GM23248 (cell line): ENCODE measurements at regions not wholly inside any gene's neighbourhood (a gene's known extent, or its start where the extent isn't known, plus 50 kb on each side); places are given as distances from the start of the nearest gene placed in this dataset.
A peak's percentile ranks its signal among the peaks of the same experiment; 100 is the strongest.
"Not testable (repeated sequence)": the region's sequence is repeated elsewhere in the genome, so short reads cannot be mapped to it uniquely, and the experiment has no call there.

Source experiments
- DNase-seq: peaks from one replicate; pipeline ENCODE4 v3.0.0-alpha.2; 2015
- H2AFZ ChIP-seq: fragments of 200-600 bp; sonication (generic); 2 replicates; pipeline ENCODE4 v1.6.1; 2016; ENCODE audit warnings: antibody characterized with exemption
- H3F3A ChIP-seq: fragments of 200-600 bp; sonication (generic); 2 replicates; pipeline ENCODE4 v1.6.1; 2016; ENCODE audit warnings: mild to moderate bottlenecking, antibody characterized with exemption, mixed run types; ENCODE audit not compliant: insufficient read depth
- H3K27ac ChIP-seq: fragments of 200-600 bp; sonication (generic); 2 replicates; pipeline ENCODE4 v1.5.1; 2016; ENCODE audit warnings: mild to moderate bottlenecking
- H3K27me3 ChIP-seq: fragments of 200-600 bp; sonication (generic); replicated peaks from 2 replicates; pipeline ENCODE4 v1.6.1; 2016; ENCODE audit warnings: mild to moderate bottlenecking; ENCODE audit not compliant: insufficient read depth
- H3K36me3 ChIP-seq: fragments of 200-600 bp; sonication (generic); 2 replicates; pipeline ENCODE4 v1.6.1; 2016; ENCODE audit warnings: low read depth, mild to moderate bottlenecking
- H3K4me1 ChIP-seq: fragments of 200-600 bp; sonication (generic); 2 replicates; pipeline ENCODE4 v1.6.1; 2016; ENCODE audit warnings: mild to moderate bottlenecking; ENCODE audit not compliant: insufficient read depth
- H3K4me2 ChIP-seq: fragments of 200-600 bp; sonication (generic); one replicate; pipeline ENCODE4 v1.6.1; 2016; ENCODE audit warnings: mild to moderate bottlenecking; ENCODE audit not compliant: unreplicated experiment
- H3K4me3 ChIP-seq: fragments of 200-600 bp; sonication (generic); 2 replicates; pipeline ENCODE4 v1.5.1; 2016; ENCODE audit warnings: mild to moderate bottlenecking
- H3K79me2 ChIP-seq: fragments of 200-600 bp; sonication (generic); 2 replicates; pipeline ENCODE4 v1.6.1; 2016; ENCODE audit warnings: mild to moderate bottlenecking; ENCODE audit not compliant: insufficient read depth
- H3K9ac ChIP-seq: fragments of 200-600 bp; sonication (generic); 2 replicates; pipeline ENCODE4 v1.6.1; 2016; ENCODE audit warnings: mild to moderate bottlenecking
- H3K9me2 ChIP-seq: fragments of 200-600 bp; sonication (generic); 2 replicates; pipeline ENCODE4 v1.6.1; 2016; ENCODE audit warnings: mixed run types, mild to moderate bottlenecking, moderate library complexity; ENCODE audit not compliant: insufficient read depth
- H3K9me3 ChIP-seq: fragments of 200-600 bp; sonication (generic); one replicate; pipeline ENCODE4 v1.6.1; 2017; ENCODE audit warnings: low read depth
- H4K20me1 ChIP-seq: fragments of 200-600 bp; sonication (generic); 2 replicates; pipeline ENCODE4 v1.6.0; 2016; ENCODE audit not compliant: insufficient read depth
- EZH2 ChIP-seq: fragments of 200-600 bp; sonication (generic); IDR thresholded peaks from 2 replicates; pipeline ENCODE4 v1.6.1; 2018; ENCODE audit warnings: antibody characterized with exemption, mild to moderate bottlenecking; ENCODE audit not compliant: insufficient read depth, poor library complexity, severe bottlenecking
- EZH2phosphoT487 ChIP-seq: fragments of 200-600 bp; sonication (generic); IDR thresholded peaks from 2 replicates; pipeline ENCODE4 v1.6.1; 2018; ENCODE audit warnings: antibody characterized with exemption, moderate library complexity, mild to moderate bottlenecking, low read depth; ENCODE audit not compliant: insufficient read depth
- WGBS, 2 experiments: methylation state at CpG; one replicate each; pipeline ENCODE4 v1.1.6; 2015 to 2017; ENCODE audit warnings: low lambda C conversion rate in 2 of 2, low coverage in 1 of 2; ENCODE audit errors: missing lambda C conversion rate in 2 of 2; 5-methylcytosine and 5-hydroxymethylcytosine counted together
- in situ Hi-C: fragments of 300-500 bp; cut with MboI; formaldehyde crosslinking; loops from 2 replicates; pipeline ENCODE4 v1.15.0; 2020

DNA sequence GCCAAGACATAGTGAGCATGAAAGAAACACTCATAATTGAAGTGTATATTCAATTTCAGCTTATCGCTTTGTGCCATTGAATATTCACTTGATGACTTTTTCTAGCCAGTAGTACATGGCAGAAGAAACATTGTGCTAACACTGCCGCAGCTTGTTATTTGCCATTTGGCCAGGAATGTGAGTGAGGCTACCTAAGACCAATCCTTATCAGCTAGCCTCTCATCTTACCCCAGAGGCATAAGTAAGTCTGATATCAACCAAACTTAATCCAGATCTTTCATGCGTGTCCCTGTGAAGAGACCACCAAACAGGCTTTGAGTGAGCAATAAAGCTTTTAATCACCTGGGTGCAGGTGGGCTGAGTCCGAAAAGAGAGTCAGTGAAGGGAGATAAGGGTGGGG, 586.0 kb upstream of the MBL2 start:
- Histone ChIP-seq H3K79me2 (no peaks in the 10 kb centered on the region), H3K4me2 (no peak overlapping the region), H4K20me1 (no peaks in the 10 kb centered on the region), H3K36me3 (no peaks in the 10 kb centered on the region), H3K9me2 (no peaks in the 10 kb centered on the region), H3K4me3 (no peak overlapping the region), H3K27ac (no peak overlapping the region), H3K9ac (no peak overlapping the region), H3F3A (no peaks in the 10 kb centered on the region), H2AFZ (no peak overlapping the region), H3K9me3 (no peaks in the 10 kb centered on the region), H3K27me3 (no peaks in the 10 kb centered on the region), H3K4me1 (no peaks in the 10 kb centered on the region; the same call in 1 of the 2 replicates)
- TF ChIP-seq EZH2phosphoT487 (no peak), EZH2 (no peak)
- WGBS, 2 experiments: 65 to 68% methylated on average over 4 of the region's 4 CpGs
- in situ Hi-C loops: no loop called here
- DNase-seq: no peak

GRCh38 chr10:53357587-53357986, 585.0 kb upstream of the MBL2 start:
- H3K9me2 ChIP-seq: no peaks in the 10 kb centered on the region
- H3K27me3 ChIP-seq: no peaks in the 10 kb centered on the region
- no peak for DNase-seq
- no peaks in the 10 kb centered on the region for H3K36me3 ChIP-seq
- no peak overlapping the region for H3K9ac ChIP-seq
- H3K27ac ChIP-seq: no peak overlapping the region
- H3K4me3 ChIP-seq: no peak overlapping the region
- no peaks in the 10 kb centered on the region; the same call in 1 of the 2 replicates for H3K4me1 ChIP-seq
- no peaks in the 10 kb centered on the region for H3F3A ChIP-seq
- in situ Hi-C loops: no loop called here
- no peak overlapping the region for H2AFZ ChIP-seq
- TF ChIP-seq EZH2phosphoT487 (no peak), EZH2 (no peak)
- H3K9me3 ChIP-seq: no peaks in the 10 kb centered on the region
- H4K20me1 ChIP-seq: no peaks in the 10 kb centered on the region
- no peak overlapping the region for H3K4me2 ChIP-seq
- H3K79me2 ChIP-seq: no peaks in the 10 kb centered on the region

- 33 to 36% methylated on average over 3 of the region's 3 CpGs for WGBS, 2 experiments
- TF ChIP-seq EZH2 (no peak), EZH2phosphoT487 (no peak)
- no peaks in the 10 kb centered on the region; the same call in 1 of the 2 replicates for H3K4me1 ChIP-seq
Observed at GRCh38 chr10:53356616-53357349, 584.2 kb upstream of the MBL2 start.

DNA sequence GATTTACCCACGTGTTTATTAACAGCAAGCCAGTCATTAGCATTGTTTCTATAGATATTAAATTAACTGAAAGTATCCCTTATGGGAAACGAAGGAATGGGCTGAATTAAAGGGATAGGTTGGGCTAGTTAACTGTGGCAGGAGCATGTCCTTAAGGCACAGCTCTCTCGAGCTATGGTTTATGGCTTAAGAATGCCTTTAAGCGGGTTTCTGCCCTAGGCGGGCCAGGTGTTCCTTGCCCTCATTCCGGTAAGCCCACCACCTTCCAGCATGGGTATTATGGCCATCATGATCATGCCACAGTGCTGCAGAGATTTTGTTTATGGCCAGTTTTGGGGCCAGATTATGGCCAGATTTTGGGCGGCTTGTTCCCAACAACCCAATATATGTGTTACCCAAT, 569.9 kb upstream of the MBL2 start:
- H3K36me3 ChIP-seq, DNase-seq, H3K4me3 ChIP-seq, in situ Hi-C loops, H3K9me3 ChIP-seq, H3K4me2 ChIP-seq, H3F3A ChIP-seq, H2AFZ ChIP-seq, H3K9me2 ChIP-seq, H3K27me3 ChIP-seq, H3K4me1 ChIP-seq, H3K27ac ChIP-seq, H3K9ac ChIP-seq, H4K20me1 ChIP-seq, H3K79me2 ChIP-seq: not testable (repeated sequence)
- 47% methylated on average over 7 of the region's 7 CpGs for whole genome bisulfite sequencing, 2 experiments

More at GRCh38 chr10:53356616-53357349, 584.2 kb upstream of the MBL2 start:
- peak; percentile 2 for DNase-seq
- Histone ChIP-seq H4K20me1 (no peaks in the 10 kb centered on the region), H3K9me2 (no peaks in the 10 kb centered on the region), H3K4me3 (no peak overlapping the region), H2AFZ (no peak overlapping the region), H3K27me3 (no peaks in the 10 kb centered on the region), H3K9ac (no peak overlapping the region), H3K27ac (no peak overlapping the region), H3K36me3 (no peaks in the 10 kb centered on the region), H3K4me2 (no peak overlapping the region), H3K9me3 (no peaks in the 10 kb centered on the region), H3F3A (no peaks in the 10 kb centered on the region), H3K79me2 (no peaks in the 10 kb centered on the region)
- in situ Hi-C loops: no loop called here

GRCh38 chr10:53338199-53338598, 565.6 kb upstream of the MBL2 start:
- H3K4me3 ChIP-seq, H3K4me2 ChIP-seq, in situ Hi-C loops, H3K79me2 ChIP-seq, H3K27me3 ChIP-seq, H3K9me3 ChIP-seq, DNase-seq, H3K9me2 ChIP-seq, H4K20me1 ChIP-seq, H3K27ac ChIP-seq, H3K36me3 ChIP-seq, H3K9ac ChIP-seq, H3F3A ChIP-seq, H3K4me1 ChIP-seq, H2AFZ ChIP-seq: not testable (repeated sequence)
- WGBS, 2 experiments: 9 to 11% methylated on average over 2 of the region's 2 CpGs

DNA sequence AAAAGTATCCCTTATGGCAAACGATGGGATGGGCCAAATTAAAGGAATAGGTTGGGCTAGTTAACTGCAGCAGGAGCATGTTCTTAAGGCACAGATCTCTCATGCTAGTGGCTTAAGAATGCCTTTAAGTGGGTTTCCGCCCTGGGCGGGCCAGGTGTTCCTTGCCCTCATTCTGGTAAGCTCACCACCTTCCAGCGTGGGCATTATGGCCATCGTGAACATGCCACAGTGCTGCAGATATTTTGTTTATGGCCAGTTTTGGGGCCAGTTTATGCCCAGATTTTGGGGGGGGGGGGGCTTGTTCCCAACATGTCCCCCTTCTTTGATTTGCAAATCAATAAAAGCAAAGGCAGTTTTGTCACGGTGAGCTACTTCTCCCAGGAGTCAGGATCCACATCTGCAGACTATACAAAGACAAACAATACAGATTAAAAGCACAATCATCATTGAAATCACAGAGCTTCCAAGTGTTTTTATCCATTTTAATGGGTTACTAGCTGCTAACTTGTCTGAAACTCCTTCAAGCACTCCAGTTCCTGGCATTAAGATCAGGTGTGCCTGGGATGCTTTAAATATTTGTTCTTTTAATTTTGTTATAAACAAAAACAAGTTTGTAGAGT, 563.3 kb upstream of the MBL2 start:
- DNase-seq, H3K27ac ChIP-seq, H3K4me3 ChIP-seq, H3K4me1 ChIP-seq, H3K9me3 ChIP-seq, H3F3A ChIP-seq, H3K4me2 ChIP-seq, H3K27me3 ChIP-seq, H3K79me2 ChIP-seq, H3K9ac ChIP-seq, H3K36me3 ChIP-seq, H2AFZ ChIP-seq, H4K20me1 ChIP-seq, H3K9me2 ChIP-seq, in situ Hi-C loops: not testable (repeated sequence)
- 63 to 68% methylated on average over 6 of the region's 6 CpGs for WGBS, 2 experiments
